Cardiac muscle cell (in vitro differentiated cells and primary cell): ENCODE measurements at regions not wholly inside any gene's neighbourhood (a gene's known extent, or its start where the extent isn't known, plus 50 kb on each side); places are given as distances from the start of the nearest gene placed in this dataset.

Experiments used
- DNase-seq, 2 donors: peaks; one replicate each; pipeline versions ENCODE4 v3.0.0 to v3.0.0-alpha.2; 2010 to 2017; ENCODE audit warnings: low read depth in 1 of 2, low spot score in 1 of 2
- H3K27ac ChIP-seq: fragments of 200-600 bp; sonication (generic); 2 replicates; pipeline ENCODE4 v1.5.1; 2016
- H3K27me3 ChIP-seq: fragments of 200-600 bp; sonication (generic); 2 replicates; pipeline ENCODE4 v1.6.0; 2016; ENCODE audit warnings: control low read depth
- H3K36me3 ChIP-seq: fragments of 200-600 bp; sonication (generic); 2 replicates; pipeline ENCODE4 v1.5.1; 2016; ENCODE audit warnings: control low read depth
- H3K4me1 ChIP-seq: fragments of 200-600 bp; sonication (generic); 2 replicates; pipeline ENCODE4 v1.8.1; 2017; ENCODE audit warnings: low read depth, mild to moderate bottlenecking, mixed run types
- H3K4me3 ChIP-seq: fragments of 200-600 bp; sonication (generic); 2 replicates; pipeline ENCODE4 v1.5.1; 2016; ENCODE audit warnings: mild to moderate bottlenecking
- H3K9me3 ChIP-seq: fragments of 200-600 bp; sonication (generic); 2 replicates; pipeline ENCODE4 v1.5.1; 2017; ENCODE audit warnings: low read depth, mild to moderate bottlenecking, control low read depth
- CTCF ChIP-seq: IDR thresholded peaks from 2 replicates; pipeline ENCODE4 v1.5.1; 2012; ENCODE audit warnings: low read depth, mild to moderate bottlenecking, low read length

- no peak overlapping the region for H3K27ac ChIP-seq
- H3K36me3 ChIP-seq: no peaks in the 10 kb centered on the region
- H3K9me3 ChIP-seq: no peaks in the 10 kb centered on the region
- H3K27me3 ChIP-seq: no peaks in the 10 kb centered on the region
- H3K4me3 ChIP-seq: no peak overlapping the region
- TF ChIP-seq CTCF: no peak
- DNase-seq: no peak
- H3K4me1 ChIP-seq: no peaks in the 10 kb centered on the region
These were observed 277.8 kb downstream of the EPM2A start for GRCh38 chr6:145457556-145457955.

- Histone ChIP-seq H3K27ac (no peak overlapping the region), H3K36me3 (no peaks in the 10 kb centered on the region)
These were observed 266.8 kb downstream of the EPM2A start for GRCh38 chr6:145468534-145468933.

GRCh38 chr6:145469021-145469420 lies 266.3 kb downstream of the EPM2A start:
- Histone ChIP-seq H3K4me1 (no peaks in the 10 kb centered on the region), H3K9me3 (no peaks in the 10 kb centered on the region), H3K4me3 (no peak overlapping the region), H3K36me3 (no peaks in the 10 kb centered on the region), H3K27me3 (no peaks in the 10 kb centered on the region), H3K27ac (no peak overlapping the region)
- no peak for DNase-seq
- TF ChIP-seq CTCF: no peak

More at GRCh38 chr6:145468534-145468933, 266.8 kb downstream of the EPM2A start:
- H3K4me1 ChIP-seq: no peaks in the 10 kb centered on the region
- DNase-seq: no peak
- no peak for TF ChIP-seq CTCF
- H3K4me3 ChIP-seq: no peak overlapping the region
- H3K27me3 ChIP-seq: no peaks in the 10 kb centered on the region
- H3K9me3 ChIP-seq: no peaks in the 10 kb centered on the region

- DNase-seq: no peak
- no peaks in the 10 kb centered on the region for H3K9me3 ChIP-seq
- H3K4me3 ChIP-seq: no peak overlapping the region
- no peaks in the 10 kb centered on the region for H3K4me1 ChIP-seq
- H3K36me3 ChIP-seq: no peaks in the 10 kb centered on the region
- no peak overlapping the region for H3K27ac ChIP-seq
- H3K27me3 ChIP-seq: no peaks in the 10 kb centered on the region
- TF ChIP-seq CTCF: no peak
These were observed 259.4 kb downstream of the EPM2A start for GRCh38 chr6:145475794-145476396.

GRCh38 chr6:145480024-145480423 lies 255.3 kb downstream of the EPM2A start:
- no peaks in the 10 kb centered on the region for H3K9me3 ChIP-seq
- no peaks in the 10 kb centered on the region for H3K36me3 ChIP-seq
- H3K27ac ChIP-seq: no peak overlapping the region
- no peak overlapping the region for H3K4me3 ChIP-seq
- H3K4me1 ChIP-seq: peaks cover 5% of the 10 kb centered on the region
- no peaks in the 10 kb centered on the region for H3K27me3 ChIP-seq
- DNase-seq: no peak
- no peak for TF ChIP-seq CTCF
